HepG2 (cell line): ENCODE measurements at regions not wholly inside any gene's neighbourhood (a gene's known extent, or its start where the extent isn't known, plus 50 kb on each side); places are given as distances from the start of the nearest gene placed in this dataset.

Experiments
- ATAC-seq: fragments of 200-7000 bp; cut with Tn5 transposase; 3 replicates; pipeline ENCODE4 v1.9.1; 2020; ENCODE audit warnings: mild to moderate bottlenecking, moderate library complexity
- BruUV-seq: library from RNA; stranded (reverse); fragments of 400-500 nt; replicated peaks from 2 replicates; lab custom pipeline; 2021; lab: Mats Ljungman, UMichigan
- CTCF ChIA-PET: fragments of 300-600 bp; formaldehyde crosslinking; extraction: SDS; loops from one replicate; lab custom pipeline; 2021; ENCODE audit warnings: low total read pairs, inconsistent platforms, low intra/inter-chr PET ratio; lab: Yijun Ruan, JAX
- POLR2A ChIA-PET: fragments of 350-600 bp; sonication (Branson Sonifier 250); formaldehyde crosslinking; loops from one replicate; lab custom pipeline; 2020; ENCODE audit warnings: antibody characterized with exemption, inconsistent platforms; lab: Yijun Ruan, JAX
- DNase-seq: peaks from one replicate; pipeline ENCODE4 v3.0.0-alpha.2; 2015; ENCODE audit warnings: low spot score
- FAIRE-seq: peaks from 3 replicates; lab custom pipeline; 2011; peaks lifted over from hg19 to GRCh38; lab: Jason Lieb, UNC
- H2AFZ ChIP-seq: one replicate; pipeline ENCODE4 v1.6.1; 2011; ENCODE audit warnings: low read length, inconsistent platforms
- H3K27ac ChIP-seq: fragments of 300-600 bp; 3 replicates; pipeline ENCODE4 v1.8.0; 2011; ENCODE audit warnings: mixed run types, mild to moderate bottlenecking, mixed read lengths, low read length, inconsistent platforms; ENCODE audit not compliant: insufficient read depth; ENCODE audit errors: extremely low read length
- H3K27me3 ChIP-seq, 2 experiments: fragments of 200-600 bp in 1 of 2; 2 replicates in 1 of 2; 3 replicates in 1 of 2; pipeline versions ENCODE4 v1.6.0 to v1.8.0; 2011; ENCODE audit warnings: low read length in 2 of 2, mild to moderate bottlenecking in 2 of 2, moderate library complexity in 2 of 2, inconsistent platforms in 1 of 2; ENCODE audit not compliant: insufficient read depth in 2 of 2, control insufficient read depth in 1 of 2
- H3K36me3 ChIP-seq, 2 experiments: fragments of 200-600 bp in 1 of 2; replicated peaks in 1 of 2; 2 replicates in 1 of 2; 3 replicates in 1 of 2; pipeline versions ENCODE4 v1.5.1 to v1.8.0; 2011; ENCODE audit warnings: low read length in 2 of 2, inconsistent platforms in 1 of 2; ENCODE audit not compliant: insufficient read depth in 2 of 2, control insufficient read depth in 1 of 2
- H3K4me1 ChIP-seq: 2 replicates; pipeline ENCODE4 v1.5.1; 2012; ENCODE audit warnings: low read length, inconsistent platforms; ENCODE audit not compliant: insufficient read depth
- H3K4me2 ChIP-seq: 2 replicates; pipeline ENCODE4 v1.6.0; 2011; ENCODE audit warnings: low read depth, low read length, inconsistent platforms
- H3K4me3 ChIP-seq, 3 experiments: fragments of 200-600 bp in 1 of 3; sonication (generic), shearing (Covaris generic) in 1 of 3; replicated peaks in 1 of 3; 2 replicates each; pipeline ENCODE4 v1.5.1; 2011 to 2016; ENCODE audit warnings: low read length in 3 of 3, inconsistent platforms in 2 of 3, low read depth in 2 of 3, mild to moderate bottlenecking in 2 of 3, control low read depth in 1 of 3, mixed read lengths in 1 of 3; ENCODE audit not compliant: insufficient read depth in 1 of 3
- H3K79me2 ChIP-seq: one replicate; pipeline ENCODE4 v1.6.1; 2011; ENCODE audit warnings: low read length, inconsistent platforms; ENCODE audit not compliant: insufficient read depth
- H3K9ac ChIP-seq: 2 replicates; pipeline ENCODE4 v1.6.0; 2011; ENCODE audit warnings: mild to moderate bottlenecking, low read depth, low read length, inconsistent platforms; ENCODE audit not compliant: insufficient read depth
- H3K9me3 ChIP-seq: 2 replicates; pipeline ENCODE4 v1.5.1; 2012; ENCODE audit warnings: mild to moderate bottlenecking, low read length
- H4K20me1 ChIP-seq: 2 replicates; pipeline ENCODE4 v1.6.0; 2011; ENCODE audit warnings: inconsistent platforms, mild to moderate bottlenecking, low read length, moderate library complexity; ENCODE audit not compliant: insufficient read depth
- CREBL2 ChIP-seq: sonication (generic); formaldehyde crosslinking; IDR thresholded peaks from 2 replicates; pipeline ENCODE4 v1.8.1; 2023; ENCODE audit warnings: missing genetic modification reagents, mild to moderate bottlenecking, borderline replicate concordance
- ELF1 ChIP-seq: sonication (generic); formaldehyde crosslinking; IDR thresholded peaks from 2 replicates; pipeline ENCODE4 v1.4.0; 2020; ENCODE audit warnings: missing genetic modification reagents
- GATAD2A ChIP-seq: IDR thresholded peaks from 2 replicates; pipeline ENCODE4 v1.6.1; 2016
- PHB2 ChIP-seq: fragments of 450-650 bp; IDR thresholded peaks from 2 replicates; pipeline ENCODE4 v1.6.1; 2018; ENCODE audit not compliant: partially characterized antibody
- TERF1 ChIP-seq: sonication (generic); formaldehyde crosslinking; IDR thresholded peaks from 2 replicates; pipeline ENCODE4 v1.8.0; 2022; ENCODE audit warnings: mild to moderate bottlenecking, missing genetic modification reagents, moderate library complexity
- YEATS2 ChIP-seq: sonication (generic); formaldehyde crosslinking; IDR thresholded peaks from 2 replicates; pipeline ENCODE4 v1.4.0; 2020; ENCODE audit warnings: missing genetic modification reagents, borderline replicate concordance
- ZBTB7B ChIP-seq: sonication (generic); formaldehyde crosslinking; IDR thresholded peaks from 2 replicates; pipeline ENCODE4 v1.4.0; 2020; ENCODE audit warnings: missing genetic modification reagents
- ZFP36L1 ChIP-seq: sonication (generic); formaldehyde crosslinking; IDR thresholded peaks from 2 replicates; pipeline ENCODE4 v1.8.0; 2022; ENCODE audit warnings: mild to moderate bottlenecking, missing genetic modification reagents, moderate library complexity
- ZNF224 ChIP-seq: sonication (generic); formaldehyde crosslinking; IDR thresholded peaks from 2 replicates; pipeline ENCODE4 v1.5.0; 2020; ENCODE audit warnings: mild to moderate bottlenecking, missing genetic modification reagents
- ZNF460 ChIP-seq: sonication (generic); formaldehyde crosslinking; IDR thresholded peaks from 2 replicates; pipeline ENCODE4 v1.5.1; 2020; ENCODE audit warnings: missing genetic modification reagents, mild to moderate bottlenecking, borderline replicate concordance
- ZNF616 ChIP-seq: sonication (generic); formaldehyde crosslinking; IDR thresholded peaks from 2 replicates; pipeline ENCODE4 v1.5.0; 2020; ENCODE audit warnings: low read depth, mild to moderate bottlenecking, missing genetic modification reagents
- ZNF766 ChIP-seq: sonication (generic); formaldehyde crosslinking; IDR thresholded peaks from 2 replicates; pipeline ENCODE4 v1.5.0; 2020; ENCODE audit warnings: missing genetic modification reagents, borderline replicate concordance
- ZSCAN30 ChIP-seq: sonication (generic); formaldehyde crosslinking; IDR thresholded peaks from 2 replicates; pipeline ENCODE4 v1.5.0; 2020; ENCODE audit warnings: mild to moderate bottlenecking, missing genetic modification reagents
- WGBS: methylation state at CpG from one replicate; pipeline ENCODE4 v1.1.6; 2017; ENCODE audit warnings: low lambda C conversion rate; 5-methylcytosine and 5-hydroxymethylcytosine counted together
- in situ Hi-C: cut with HindIII; loops from 2 replicates; pipeline ENCODE4 v1.10.0; 2017; ENCODE audit warnings: low pct_unique_long_range_greater_than_20kb; ENCODE audit not compliant: extremely low pct_ligation_motif_present
- intact Hi-C: fragments of 100-400 bp; cut with micrococcal nuclease; formaldehyde crosslinking; loops from one replicate; pipeline ENCODE4 v1.10.0; 2022; ENCODE audit not compliant: unreplicated experiment

GRCh38 chr21:16239659-16240265 is 510.0 kb downstream of the USP25 start:
- CTCF ChIA-PET: no interaction called here
- no peaks in the 10 kb centered on the region for H3K9me3 ChIP-seq
- no peak overlapping the region for H3K4me2 ChIP-seq
- H3K27me3 ChIP-seq: no peaks in the 10 kb centered on the region
- H3K4me3 ChIP-seq: no peak overlapping the region
- BruUV-seq: no TSS peak
- no peaks in the 10 kb centered on the region for H4K20me1 ChIP-seq
- 7% methylated on average over 11 of the region's 11 CpGs for WGBS
- in situ Hi-C loops: no loop called here
- H3K36me3 ChIP-seq: no peaks in the 10 kb centered on the region
- H3K27ac ChIP-seq: no peak overlapping the region
- H2AFZ ChIP-seq: no peak overlapping the region
- no peak for ATAC-seq
- no peak for DNase-seq
- H3K9ac ChIP-seq: no peak overlapping the region
- H3K4me1 ChIP-seq: no peaks in the 10 kb centered on the region
- intact Hi-C loops: no loop called here
- no peaks in the 10 kb centered on the region for H3K79me2 ChIP-seq
- TF ChIP-seq ZSCAN30 (no peak), ZNF460 (CRISPR knock-in tag) (no peak), ELF1 (CRISPR knock-in tag) (no peak), YEATS2 (CRISPR knock-in tag) (no peak), ZNF224 (CRISPR knock-in tag) (no peak), TERF1 (CRISPR knock-in tag) (no peak), CREBL2 (CRISPR knock-in tag) (no peak), GATAD2A (no peak), ZBTB7B (no peak), ZNF616 (CRISPR knock-in tag) (no peak), PHB2 (no peak), ZNF766 (CRISPR knock-in tag) (no peak), ZFP36L1 (CRISPR knock-in tag) (no peak)
- POLR2A ChIA-PET: no interaction called here
- FAIRE-seq: no peak
